ENCODE measurements at regions not wholly inside any gene's neighbourhood (a gene's known extent, or its start where the extent isn't known, plus 50 kb on each side); places are given as distances from the start of the nearest gene placed in this dataset.

- no peak for DNase-seq (ENCODE audit: low read depth in 2 of 2)
Observed at GRCh38 chr13:34246511-34246910, 428.6 kb downstream of the RFC3 start.

- no peak for DNase-seq (ENCODE audit: low read depth in 2 of 2)
Observed at GRCh38 chr13:34247596-34247995, 429.6 kb downstream of the RFC3 start.

- DNase-seq (ENCODE audit: low read depth in 2 of 2), result no peak
Observed at GRCh38 chr13:34249546-34250039, 431.6 kb downstream of the RFC3 start.

GRCh38 chr13:34250151-34250670 is 432.3 kb downstream of the RFC3 start:
- DNase-seq (ENCODE audit: low read depth in 2 of 2), result no peak

- no peak for DNase-seq (ENCODE audit: low read depth in 2 of 2)
Observed at GRCh38 chr13:34254366-34254765, 436.4 kb downstream of the RFC3 start.

GRCh38 chr13:34255711-34256110 is 437.8 kb downstream of the RFC3 start:
- DNase-seq (ENCODE audit: low read depth in 2 of 2), result no peak

GRCh38 chr13:34256236-34256635 is 438.3 kb downstream of the RFC3 start:
- no peak for DNase-seq (ENCODE audit: low read depth in 2 of 2)

- DNase-seq (ENCODE audit: low read depth in 2 of 2), result no peak
Observed at GRCh38 chr13:34257966-34258365, 440.0 kb downstream of the RFC3 start.

GRCh38 chr13:34258646-34259386 is 440.9 kb downstream of the RFC3 start:
- DNase-seq (ENCODE audit: low read depth in 2 of 2), result no peak

- no peak for DNase-seq (ENCODE audit: low read depth in 2 of 2)
Observed at GRCh38 chr13:34263681-34264080, 445.7 kb downstream of the RFC3 start.

GRCh38 chr13:34265046-34265679 is 447.2 kb downstream of the RFC3 start:
- DNase-seq (ENCODE audit: low read depth in 2 of 2), result no peak

GRCh38 chr13:34276764-34277163 is 458.8 kb downstream of the RFC3 start:
- DNase-seq (ENCODE audit: low read depth in 2 of 2), result no peak

- no peak for DNase-seq (ENCODE audit: low read depth in 2 of 2)
Observed at GRCh38 chr13:34277936-34278335, 460.0 kb downstream of the RFC3 start.

- DNase-seq (ENCODE audit: low read depth in 2 of 2), result no peak
Observed at GRCh38 chr13:34278780-34279179, 460.8 kb downstream of the RFC3 start.

GRCh38 chr13:34290661-34291060 is 472.7 kb downstream of the RFC3 start:
- no peak for DNase-seq (ENCODE audit: low read depth in 2 of 2)

- no peak for DNase-seq (ENCODE audit: low read depth in 2 of 2)
Observed at GRCh38 chr13:34294483-34295129, 476.7 kb downstream of the RFC3 start.

GRCh38 chr13:34300559-34300958 is 482.6 kb downstream of the RFC3 start:
- no peak for DNase-seq (ENCODE audit: low read depth in 2 of 2)

GRCh38 chr13:34302596-34302995 is 484.6 kb downstream of the RFC3 start:
- no peak for DNase-seq (ENCODE audit: low read depth in 2 of 2)

- DNase-seq (ENCODE audit: low read depth in 2 of 2), result no peak
Observed at GRCh38 chr13:34303346-34303745, 485.4 kb downstream of the RFC3 start.

GRCh38 chr13:34307607-34308006 is 489.7 kb downstream of the RFC3 start:
- no peak for DNase-seq (ENCODE audit: low read depth in 2 of 2)

- no peak for DNase-seq (ENCODE audit: low read depth in 2 of 2)
Observed at GRCh38 chr13:34308725-34309124, 490.8 kb downstream of the RFC3 start.

GRCh38 chr13:34310539-34310938 is 492.6 kb downstream of the RFC3 start:
- no peak for DNase-seq (ENCODE audit: low read depth in 2 of 2)

- DNase-seq (ENCODE audit: low read depth in 2 of 2), result no peak
Observed at GRCh38 chr13:34311251-34311650, 493.3 kb downstream of the RFC3 start.
